GM12878 (cell line): ENCODE measurements at regions not wholly inside any gene's neighbourhood (a gene's known extent, or its start where the extent isn't known, plus 50 kb on each side); places are given as distances from the start of the nearest gene placed in this dataset.

Source experiments
- BMI1 ChIP-seq: fragments of 450-650 bp; IDR thresholded peaks from 2 replicates; pipeline ENCODE4 v1.6.1; 2016; ENCODE audit warnings: mild to moderate bottlenecking, moderate library complexity, borderline replicate concordance
- BRCA1 ChIP-seq: IDR thresholded peaks from 2 replicates; pipeline ENCODE4 v1.6.1; 2011; ENCODE audit warnings: low read depth, low read length, improper control_type of control experiment
- CEBPB ChIP-seq, 2 experiments: fragments of 150-350 bp in 1 of 2; IDR thresholded peaks; 2 replicates each; pipeline ENCODE4 v1.6.1; 2012 to 2014; ENCODE audit warnings: low read depth in 2 of 2, low read length in 2 of 2, borderline replicate concordance in 1 of 2, inconsistent platforms in 1 of 2
- CHD2 ChIP-seq: IDR thresholded peaks from 2 replicates; pipeline ENCODE4 v1.6.1; 2011; ENCODE audit warnings: low read depth, low read length, improper control_type of control experiment, borderline replicate concordance
- EP300 ChIP-seq, 2 experiments: fragments of 150-350 bp in 1 of 2; IDR thresholded peaks; 2 replicates each; pipeline ENCODE4 v1.6.1; 2011 to 2012; ENCODE audit warnings: low read depth in 2 of 2, low read length in 2 of 2, borderline replicate concordance in 1 of 2, improper control_type of control experiment in 1 of 2, inconsistent platforms in 1 of 2; ENCODE audit not compliant: control insufficient read depth in 1 of 2
- EZH2 ChIP-seq: IDR thresholded peaks from 2 replicates; pipeline ENCODE4 v1.6.1; 2012; ENCODE audit warnings: low read depth, mild to moderate bottlenecking, control low read depth, inconsistent platforms, low read length, borderline replicate concordance; ENCODE audit not compliant: control insufficient read depth
- GABPA ChIP-seq: IDR thresholded peaks from 2 replicates; pipeline ENCODE4 v1.6.1; 2014; ENCODE audit warnings: antibody characterized with exemption, low read depth, mild to moderate bottlenecking, inconsistent platforms
- SRF ChIP-seq, 2 experiments: IDR thresholded peaks; 2 replicates each; pipeline ENCODE4 v1.6.1; 2011; ENCODE audit warnings: low read depth in 2 of 2, low read length in 2 of 2, mild to moderate bottlenecking in 1 of 2, moderate library complexity in 1 of 2
- YY1 ChIP-seq: IDR thresholded peaks from 2 replicates; pipeline ENCODE4 v1.6.1; 2011; ENCODE audit warnings: low read depth, mild to moderate bottlenecking, low read length
- TF ChIP-seq, protein P1 (sequence below), 3 experiments: IDR thresholded peaks in 2 of 3; conservative IDR thresholded peaks in 1 of 3; 2 replicates each; pipeline ENCODE4 v1.5.1; 2011; ENCODE audit warnings: low read depth in 3 of 3, low read length in 3 of 3, mild to moderate bottlenecking in 3 of 3, control low read depth in 2 of 3, moderate library complexity in 2 of 3, inconsistent platforms in 1 of 3, mixed read lengths in 1 of 3; ENCODE audit not compliant: control insufficient read depth in 2 of 3, insufficient read depth in 1 of 3; ENCODE audit errors: extremely low read depth in 1 of 3
- TF ChIP-seq, protein P2 (sequence below): IDR thresholded peaks from 2 replicates; pipeline ENCODE4 v1.6.1; 2012; ENCODE audit warnings: low read length, inconsistent platforms

DNA sequence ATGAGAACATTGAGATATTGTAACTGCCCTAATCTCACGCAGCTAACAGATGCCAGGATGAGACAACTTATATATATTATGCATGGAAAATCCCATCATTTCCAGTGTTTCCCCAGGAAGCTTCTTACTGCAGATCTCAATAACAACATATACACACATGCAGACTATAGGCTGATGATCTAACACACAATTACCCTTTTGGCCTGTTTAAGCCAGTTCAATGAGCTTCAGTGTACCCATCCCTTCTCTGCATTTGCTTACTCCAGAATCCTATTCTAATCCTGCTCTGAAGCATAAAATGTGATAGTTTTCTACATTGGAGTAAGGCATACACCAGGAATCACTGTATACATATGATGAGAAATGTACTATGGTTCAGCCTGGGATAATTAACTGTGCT, 489.4 kb downstream of the SUCLA2 start:
- TF ChIP-seq CHD2 (no peak), CEBPB (IDR thresholded peaks at IDR 0.05; ENCODE audit: borderline replicate concordance in 1 of 2, low read depth in 2 of 2, low read length in 2 of 2) (no peak), EP300 (IDR thresholded peaks at IDR 0.05; ENCODE audit: borderline replicate concordance in 1 of 2, control insufficient read depth in 1 of 2, low read depth in 2 of 2, low read length in 2 of 2) (no peak), BMI1 (no peak), YY1 (no peak), GABPA (no peak), BRCA1 (no peak), EZH2 (no peak), SRF (IDR thresholded peaks at IDR 0.05; ENCODE audit: low read depth in 2 of 2, low read length in 2 of 2) (no peak)
- TF ChIP-seq, protein P1, sequence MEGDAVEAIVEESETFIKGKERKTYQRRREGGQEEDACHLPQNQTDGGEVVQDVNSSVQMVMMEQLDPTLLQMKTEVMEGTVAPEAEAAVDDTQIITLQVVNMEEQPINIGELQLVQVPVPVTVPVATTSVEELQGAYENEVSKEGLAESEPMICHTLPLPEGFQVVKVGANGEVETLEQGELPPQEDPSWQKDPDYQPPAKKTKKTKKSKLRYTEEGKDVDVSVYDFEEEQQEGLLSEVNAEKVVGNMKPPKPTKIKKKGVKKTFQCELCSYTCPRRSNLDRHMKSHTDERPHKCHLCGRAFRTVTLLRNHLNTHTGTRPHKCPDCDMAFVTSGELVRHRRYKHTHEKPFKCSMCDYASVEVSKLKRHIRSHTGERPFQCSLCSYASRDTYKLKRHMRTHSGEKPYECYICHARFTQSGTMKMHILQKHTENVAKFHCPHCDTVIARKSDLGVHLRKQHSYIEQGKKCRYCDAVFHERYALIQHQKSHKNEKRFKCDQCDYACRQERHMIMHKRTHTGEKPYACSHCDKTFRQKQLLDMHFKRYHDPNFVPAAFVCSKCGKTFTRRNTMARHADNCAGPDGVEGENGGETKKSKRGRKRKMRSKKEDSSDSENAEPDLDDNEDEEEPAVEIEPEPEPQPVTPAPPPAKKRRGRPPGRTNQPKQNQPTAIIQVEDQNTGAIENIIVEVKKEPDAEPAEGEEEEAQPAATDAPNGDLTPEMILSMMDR (IDR thresholded peaks at IDR 0.05 in 2 of 3, conservative IDR thresholded peaks at IDR 0.05 in 1 of 3; ENCODE audit: control insufficient read depth in 2 of 3, extremely low read depth in 1 of 3, insufficient read depth in 1 of 3, low read depth in 3 of 3, low read length in 3 of 3) = no peak
- TF ChIP-seq, protein P2, sequence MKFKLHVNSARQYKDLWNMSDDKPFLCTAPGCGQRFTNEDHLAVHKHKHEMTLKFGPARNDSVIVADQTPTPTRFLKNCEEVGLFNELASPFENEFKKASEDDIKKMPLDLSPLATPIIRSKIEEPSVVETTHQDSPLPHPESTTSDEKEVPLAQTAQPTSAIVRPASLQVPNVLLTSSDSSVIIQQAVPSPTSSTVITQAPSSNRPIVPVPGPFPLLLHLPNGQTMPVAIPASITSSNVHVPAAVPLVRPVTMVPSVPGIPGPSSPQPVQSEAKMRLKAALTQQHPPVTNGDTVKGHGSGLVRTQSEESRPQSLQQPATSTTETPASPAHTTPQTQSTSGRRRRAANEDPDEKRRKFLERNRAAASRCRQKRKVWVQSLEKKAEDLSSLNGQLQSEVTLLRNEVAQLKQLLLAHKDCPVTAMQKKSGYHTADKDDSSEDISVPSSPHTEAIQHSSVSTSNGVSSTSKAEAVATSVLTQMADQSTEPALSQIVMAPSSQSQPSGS = no peak
